ENCODE measurements at regions not wholly inside any gene's neighbourhood (a gene's known extent, or its start where the extent isn't known, plus 50 kb on each side); places are given as distances from the start of the nearest gene placed in this dataset.
A peak's percentile ranks its signal among the peaks of the same experiment; 100 is the strongest.

DNA sequence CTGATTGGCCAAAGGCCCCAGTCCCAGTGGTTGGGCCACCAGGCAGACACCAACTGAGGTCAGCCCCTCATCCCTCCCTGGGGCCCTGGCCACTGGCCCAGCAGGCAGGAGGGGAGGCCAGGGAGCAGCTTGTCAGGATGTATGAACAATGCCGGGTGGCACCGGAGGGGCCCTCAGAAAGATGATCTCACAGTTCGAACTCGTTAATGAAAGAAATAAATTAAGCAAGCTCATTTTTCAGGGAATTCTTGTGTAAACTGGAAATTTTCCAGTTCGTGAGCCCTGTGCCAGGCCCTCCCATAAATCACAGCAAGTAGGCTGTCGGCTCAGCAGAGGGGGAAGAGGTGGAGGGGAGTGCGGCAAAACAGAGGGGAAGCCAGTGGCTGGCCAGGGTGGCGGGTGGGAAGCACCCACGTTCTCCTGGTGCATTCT, 177.0 kb upstream of the VASH1 start:
- FAIRE-seq (no peak), DNase-seq (ENCODE audit: low read depth, low spot score) (peak; percentile 91)
- no peak for TF ChIP-seq POLR2A (IDR thresholded peaks at IDR 0.05; ENCODE audit: low read depth, low read length)
- CTCF ChIA-PET = interaction anchor here (0.6 to 1.5 kb wide), 7 partner anchors 9 to 136 kb away, joined by 3 to 4 read pairs (median 3); no protein-coding TSS in a partner anchor
- no TSS peak for BruUV-seq (replicated peaks)
- Histone ChIP-seq H4K20me1 (replicated peaks; ENCODE audit: control insufficient read depth, extremely low read depth, insufficient read depth, low read length) (no peaks in the 10 kb centered on the region), H3K36me3 (ENCODE audit: control insufficient read depth in 2 of 2, extremely low read depth in 1 of 2, insufficient read depth in 2 of 2, low read length in 2 of 2) (no peaks in the 10 kb centered on the region), H3K4me2 (ENCODE audit: insufficient read depth, low read length) (no peak overlapping the region), H3K4me3 (replicated peaks in 1 of 3; ENCODE audit: insufficient read depth in 1 of 3, low read depth in 1 of 3, low read length in 3 of 3) (no peak overlapping the region), H3K9me1 (replicated peaks; ENCODE audit: control insufficient read depth, extremely low read depth, insufficient read depth, low read length) (no peaks in the 10 kb centered on the region), H3K27me3 (ENCODE audit: control insufficient read depth in 2 of 2, insufficient read depth in 2 of 2, low read length in 2 of 2) (no peaks in the 10 kb centered on the region), H3K4me1 (ENCODE audit: control insufficient read depth, extremely low read depth, insufficient read depth, low read length) (peaks cover 4% of the 10 kb centered on the region), H3K79me2 (ENCODE audit: control insufficient read depth, insufficient read depth, low read length) (no peaks in the 10 kb centered on the region), H2AFZ (ENCODE audit: low read depth, low read length) (no peak overlapping the region), H3K27ac (ENCODE audit: insufficient read depth, low read depth, low read length) (no peak overlapping the region), H3K9me3 (replicated peaks; ENCODE audit: control insufficient read depth, insufficient read depth, low read length) (no peaks in the 10 kb centered on the region), H3K9ac (replicated peaks; ENCODE audit: extremely low read depth, insufficient read depth, low read length) (no peak overlapping the region)
- intact Hi-C loops (cut with micrococcal nuclease) (loop anchor here (1.0 kb wide), 1 partner anchor 8 kb away; no protein-coding TSS in a partner anchor), dilution Hi-C loops (cut with MboI; ENCODE audit: extremely low pct_ligation_motif_present, low sequenced_read_pairs) (no loop called here)
- POLR2A ChIA-PET = no interaction called here

DNA sequence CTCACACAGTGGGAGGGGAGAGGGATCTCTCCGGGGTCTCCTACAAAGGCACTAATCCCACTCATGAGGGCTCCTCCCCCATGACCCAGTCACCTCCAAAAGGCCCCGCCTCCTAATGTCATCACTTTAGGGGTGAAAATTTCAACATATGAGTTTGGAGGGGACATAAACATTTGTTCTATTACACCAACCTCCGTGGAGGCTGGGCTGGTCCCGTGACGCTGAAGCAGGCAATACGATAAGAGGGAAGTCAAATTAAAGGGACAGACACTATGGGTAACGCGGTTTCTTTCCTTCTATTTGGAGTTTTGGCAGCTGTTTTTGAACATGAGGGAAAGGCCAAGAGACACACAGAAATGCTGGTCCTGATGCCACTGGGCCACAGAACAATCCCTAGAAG, 175.7 kb upstream of the VASH1 start:
- BruUV-seq (replicated peaks) = no TSS peak
- no peak overlapping the region for H3K4me3 ChIP-seq (replicated peaks in 1 of 3; ENCODE audit: insufficient read depth in 1 of 3, low read depth in 1 of 3, low read length in 3 of 3)
- H3K4me1 ChIP-seq (ENCODE audit: control insufficient read depth, extremely low read depth, insufficient read depth, low read length) = peaks cover 4% of the 10 kb centered on the region
- intact Hi-C loops (cut with micrococcal nuclease) (no loop called here), dilution Hi-C loops (cut with MboI; ENCODE audit: extremely low pct_ligation_motif_present, low sequenced_read_pairs) (no loop called here)
- no peaks in the 10 kb centered on the region for H3K27me3 ChIP-seq (ENCODE audit: control insufficient read depth in 2 of 2, insufficient read depth in 2 of 2, low read length in 2 of 2)
- H3K4me2 ChIP-seq (ENCODE audit: insufficient read depth, low read length) = no peak overlapping the region
- H3K9ac ChIP-seq (replicated peaks; ENCODE audit: extremely low read depth, insufficient read depth, low read length) = no peak overlapping the region
- H3K27ac ChIP-seq (ENCODE audit: insufficient read depth, low read depth, low read length) = no peak overlapping the region
- FAIRE-seq = no peak
- DNase-seq (ENCODE audit: low read depth, low spot score) = no peak
- no peak overlapping the region for H2AFZ ChIP-seq (ENCODE audit: low read depth, low read length)
- H3K9me1 ChIP-seq (replicated peaks; ENCODE audit: control insufficient read depth, extremely low read depth, insufficient read depth, low read length) = no peaks in the 10 kb centered on the region
- H3K9me3 ChIP-seq (replicated peaks; ENCODE audit: control insufficient read depth, insufficient read depth, low read length) = no peaks in the 10 kb centered on the region
- CTCF ChIA-PET = no interaction called here
- H4K20me1 ChIP-seq (replicated peaks; ENCODE audit: control insufficient read depth, extremely low read depth, insufficient read depth, low read length) = no peaks in the 10 kb centered on the region
- no peaks in the 10 kb centered on the region for H3K79me2 ChIP-seq (ENCODE audit: control insufficient read depth, insufficient read depth, low read length)
- TF ChIP-seq FOS (IDR thresholded peaks at IDR 0.05; ENCODE audit: borderline replicate concordance, insufficient read depth, low read length) (no peak), JUN (IDR thresholded peaks at IDR 0.05; ENCODE audit: borderline replicate concordance, insufficient read depth, insufficient read length, low read depth) (no peak), EZH2 (IDR thresholded peaks at IDR 0.05; ENCODE audit: borderline replicate concordance, low read depth, low read length, severe bottlenecking) (no peak), GATA2 (IDR thresholded peaks at IDR 0.05; ENCODE audit: insufficient read depth, insufficient read length, low read depth, low read length) (no peak)
- TF ChIP-seq, protein P1, sequence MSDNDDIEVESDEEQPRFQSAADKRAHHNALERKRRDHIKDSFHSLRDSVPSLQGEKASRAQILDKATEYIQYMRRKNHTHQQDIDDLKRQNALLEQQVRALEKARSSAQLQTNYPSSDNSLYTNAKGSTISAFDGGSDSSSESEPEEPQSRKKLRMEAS (IDR thresholded peaks at IDR 0.05; ENCODE audit: insufficient read depth, insufficient read length) = no peak
- H3K36me3 ChIP-seq (ENCODE audit: control insufficient read depth in 2 of 2, extremely low read depth in 1 of 2, insufficient read depth in 2 of 2, low read length in 2 of 2) = no peaks in the 10 kb centered on the region
- POLR2A ChIA-PET = no interaction called here
